Activated CD8-positive, alpha-beta memory T cell treated with anti-CD3 and anti-CD28 coated beads, Interleukin-2, amount 50 U/mL, for 48 hours (primary cell): ENCODE measurements at regions not wholly inside any gene's neighbourhood (a gene's known extent, or its start where the extent isn't known, plus 50 kb on each side); places are given as distances from the start of the nearest gene placed in this dataset.
"Not testable (repeated sequence)": the region's sequence is repeated elsewhere in the genome, so short reads cannot be mapped to it uniquely, and the experiment has no call there.

Source experiments
- DNase-seq: peaks from one replicate; pipeline ENCODE4 v3.0.0-alpha.2; 2020

DNA sequence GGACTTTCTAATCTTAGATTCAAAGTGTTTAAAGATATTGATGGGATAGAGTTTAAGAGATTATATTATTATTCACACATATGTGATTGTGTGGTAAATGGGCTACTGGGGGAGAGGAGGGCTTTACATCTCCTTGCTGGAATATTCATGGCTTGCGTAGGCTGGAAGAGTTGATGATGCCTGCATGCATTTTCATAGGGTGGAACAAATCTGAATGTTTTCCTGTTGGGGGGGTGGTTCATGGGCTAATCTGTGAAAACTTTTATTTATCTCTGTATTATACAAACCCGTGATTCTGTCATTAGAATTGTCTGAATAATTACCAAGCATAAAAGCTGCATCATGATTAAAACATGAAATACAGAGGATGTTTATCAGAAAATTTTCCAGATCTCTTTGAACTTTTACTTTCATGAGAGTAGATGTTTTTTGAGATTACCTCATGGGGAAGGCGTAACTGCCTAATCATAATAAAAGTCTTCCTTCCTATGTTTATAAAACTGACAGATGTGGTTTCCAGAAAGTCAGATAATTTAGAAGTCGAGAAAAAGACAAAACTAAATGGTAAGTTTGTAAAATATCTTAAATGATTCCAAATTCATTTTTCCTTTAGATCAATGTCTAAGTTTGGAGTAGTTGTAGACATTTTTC is 1185.4 kb upstream of the SEMA6A start:
- DNase-seq, result no peak

- no peak for DNase-seq
Observed at GRCh38 chr5:117752403-117752802, 1177.8 kb upstream of the SEMA6A start.

DNA sequence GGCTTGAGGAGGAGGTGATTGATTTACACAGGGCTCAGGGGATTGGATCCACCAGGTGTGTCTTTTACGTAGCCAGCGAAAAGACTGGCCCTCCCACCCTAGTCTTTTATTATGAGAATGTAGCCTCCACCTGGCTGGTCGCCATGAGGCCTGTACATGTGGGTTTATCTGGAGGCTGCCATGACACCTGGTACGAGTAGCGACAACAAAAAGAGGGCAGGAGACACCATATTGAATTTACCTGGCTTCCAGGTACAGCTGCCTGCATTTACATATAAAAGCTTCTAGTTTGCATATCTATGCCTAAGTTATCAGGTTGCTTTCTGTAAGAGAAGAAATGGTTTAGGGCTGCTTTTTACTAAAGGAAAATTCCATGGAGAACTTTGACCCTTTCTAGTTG is 1173.7 kb upstream of the SEMA6A start:
- DNase-seq, result no peak

DNA sequence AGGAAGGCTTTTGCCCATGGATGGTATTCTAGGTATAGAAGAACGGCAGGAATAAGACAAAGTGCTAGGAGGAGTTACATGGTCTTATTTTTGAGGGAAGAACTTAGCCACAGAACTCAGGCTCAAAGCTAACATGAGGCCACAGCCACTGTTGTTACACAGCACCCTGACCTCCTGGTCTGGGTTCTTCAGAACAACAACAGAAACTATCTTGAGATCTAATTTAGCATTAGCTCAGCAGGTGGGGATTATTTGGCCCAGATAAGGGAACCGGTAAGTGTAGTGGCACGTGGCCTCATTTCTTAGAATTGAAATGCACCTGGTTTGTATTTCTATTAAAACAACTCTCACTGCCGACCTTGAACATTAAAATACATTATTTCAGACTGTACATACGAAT is 1168.7 kb upstream of the SEMA6A start:
- no peak for DNase-seq

DNA sequence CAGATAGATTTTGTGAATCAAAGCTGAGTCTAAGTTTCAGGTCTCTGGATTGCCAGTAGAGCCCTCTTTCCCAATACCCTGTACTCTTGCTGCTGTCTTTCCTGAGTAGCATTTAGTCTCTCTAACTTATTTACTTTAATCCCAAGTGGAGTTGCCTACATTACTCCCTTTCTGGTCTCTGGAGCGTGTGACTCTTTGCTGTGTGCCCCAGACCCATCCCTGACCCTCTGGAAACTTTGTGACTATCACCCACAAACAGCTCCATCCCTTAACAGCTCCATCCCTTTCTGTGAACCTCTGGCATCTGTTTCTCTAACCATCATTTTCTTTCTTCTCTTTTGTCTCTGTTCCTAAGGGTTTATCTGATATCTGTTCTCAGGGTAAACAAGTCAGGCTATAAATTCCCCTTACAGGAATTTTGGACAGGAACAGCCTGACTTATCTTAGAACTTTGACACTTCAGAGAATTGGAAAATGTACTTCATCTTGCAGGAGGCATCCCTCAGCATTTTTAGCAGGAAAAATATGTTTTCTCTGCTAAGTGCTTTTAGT is 1167.1 kb upstream of the SEMA6A start:
- no peak for DNase-seq

DNA sequence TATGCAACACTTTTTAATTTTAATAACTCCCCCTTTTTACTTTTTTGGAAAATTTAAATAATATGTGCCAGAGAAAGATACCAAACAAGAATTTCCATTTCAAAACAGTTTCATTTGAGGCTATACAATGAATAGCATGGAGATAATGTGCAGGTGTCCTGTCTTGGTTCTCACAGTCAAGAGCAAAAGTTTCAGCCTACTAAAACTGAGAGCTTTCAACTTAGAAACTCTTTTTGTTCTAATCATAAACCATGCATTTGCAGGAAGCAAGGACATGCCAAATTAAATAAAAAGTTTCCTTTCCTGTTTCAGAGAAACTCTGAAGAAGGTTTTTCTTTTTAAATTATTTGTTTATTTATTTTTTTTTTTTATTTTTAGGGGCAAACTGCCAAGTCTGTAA is 1165.6 kb upstream of the SEMA6A start:
- no peak for DNase-seq

DNA sequence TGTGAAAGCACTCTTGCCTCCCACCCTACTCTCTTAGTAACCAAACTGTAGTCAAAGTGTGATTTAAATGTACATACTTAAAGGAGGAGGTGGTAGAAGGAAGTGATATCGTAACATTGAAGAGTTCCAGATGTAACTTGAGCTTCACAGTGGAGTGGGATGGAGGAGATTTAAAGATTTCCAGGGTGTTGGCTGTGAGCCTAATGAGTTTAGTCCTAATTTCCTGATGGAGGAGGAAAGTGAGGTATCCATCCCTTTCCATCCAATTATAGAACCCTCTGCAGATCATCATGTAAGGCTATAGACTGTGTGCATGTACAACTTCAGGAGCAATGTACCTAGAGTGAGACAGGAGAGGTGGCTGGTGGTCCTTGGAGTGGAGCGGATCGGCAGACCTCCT is 1163.9 kb upstream of the SEMA6A start:
- no peak for DNase-seq

DNA sequence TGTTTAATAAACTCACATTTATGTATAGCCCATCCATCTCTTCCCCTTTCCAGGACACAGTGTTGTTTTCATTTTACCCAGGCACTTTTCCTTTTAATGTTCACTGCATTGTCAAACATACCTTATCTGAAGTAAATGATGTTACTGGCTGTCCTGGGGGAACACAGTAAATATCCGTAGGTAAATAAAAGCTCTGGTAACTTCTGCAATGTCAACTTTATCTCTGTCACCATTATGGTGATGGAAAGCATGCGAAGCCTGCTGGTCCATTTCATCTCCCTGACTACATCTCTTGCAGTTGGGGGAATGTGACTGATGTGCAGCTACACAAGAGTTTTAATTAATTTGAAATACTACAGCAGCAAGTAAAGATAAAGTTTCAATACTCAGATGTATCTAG is 1162.1 kb upstream of the SEMA6A start:
- DNase-seq, result no peak

GRCh38 chr5:117734056-117734455 is 1159.4 kb upstream of the SEMA6A start:
- no peak for DNase-seq

GRCh38 chr5:117733051-117733450 is 1158.4 kb upstream of the SEMA6A start:
- no peak for DNase-seq

GRCh38 chr5:117732264-117732663 is 1157.6 kb upstream of the SEMA6A start:
- no peak for DNase-seq

DNA sequence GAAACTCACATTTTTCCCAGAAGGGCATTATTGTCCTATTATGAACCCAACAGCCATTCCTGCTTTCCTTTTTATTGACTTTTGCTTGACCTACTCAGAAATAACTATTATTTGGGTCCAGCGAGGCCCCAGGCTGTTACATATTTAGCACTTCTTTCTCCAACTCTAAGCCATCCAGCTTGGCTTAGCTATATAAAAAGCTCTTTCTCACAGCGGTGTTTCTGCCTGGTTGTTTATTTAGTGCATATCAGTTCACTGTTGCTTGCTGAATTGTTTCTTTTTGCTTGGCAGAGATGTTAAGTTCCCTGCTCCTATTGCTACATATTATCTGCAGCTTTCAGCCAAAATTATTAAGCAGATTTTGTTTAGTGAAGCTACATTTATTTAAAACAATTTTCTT is 1156.8 kb upstream of the SEMA6A start:
- DNase-seq, result no peak

DNA sequence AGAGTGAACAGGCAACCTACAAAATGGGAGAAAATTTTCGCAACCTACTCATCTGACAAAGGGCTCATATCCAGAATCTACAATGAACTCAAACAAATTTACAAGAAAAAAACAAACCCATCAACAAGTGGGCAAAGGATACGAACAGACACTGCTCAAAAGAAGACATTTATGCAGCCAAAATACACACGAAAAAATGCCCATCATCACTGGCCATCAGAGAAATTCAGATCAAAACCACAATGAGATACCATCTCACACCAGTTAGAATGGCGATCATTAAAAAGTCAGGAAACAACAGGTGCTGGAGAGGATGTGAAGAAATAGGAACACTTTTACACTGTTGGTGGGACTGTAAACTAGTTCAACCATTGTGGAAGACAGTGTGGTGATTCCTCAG is 1146.2 kb upstream of the SEMA6A start:
- not testable (repeated sequence) for DNase-seq

- no peak for DNase-seq
Observed at GRCh38 chr5:117719413-117719812, 1144.8 kb upstream of the SEMA6A start.

DNA sequence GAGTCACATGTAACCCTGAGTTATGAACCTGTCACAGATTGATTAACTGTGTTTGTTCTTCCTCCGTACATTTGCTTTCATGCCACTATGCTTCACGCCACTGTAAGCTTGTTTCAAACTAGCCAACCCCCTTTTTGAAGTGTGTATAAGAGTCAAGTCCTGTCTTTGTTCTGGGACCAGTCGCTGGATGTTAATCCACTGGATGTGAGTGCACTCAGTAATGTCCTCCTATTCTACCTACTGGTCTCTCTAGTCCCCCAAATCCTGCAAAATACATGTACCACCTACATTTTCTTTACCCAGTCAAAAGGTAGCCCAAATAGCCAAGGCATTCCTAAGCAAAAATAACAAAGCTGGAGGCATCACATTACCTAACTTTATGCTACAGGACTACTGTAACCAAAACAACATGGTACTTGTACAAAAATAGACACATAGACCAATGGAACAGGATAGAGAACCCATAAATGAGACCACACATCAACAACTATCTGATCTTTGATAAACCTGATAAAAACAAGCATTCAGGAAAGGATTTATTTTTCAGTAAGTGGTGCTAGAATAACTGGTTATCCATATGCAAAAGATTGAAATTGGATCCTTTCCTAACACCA is 1139.1 kb upstream of the SEMA6A start:
- no peak for DNase-seq

DNA sequence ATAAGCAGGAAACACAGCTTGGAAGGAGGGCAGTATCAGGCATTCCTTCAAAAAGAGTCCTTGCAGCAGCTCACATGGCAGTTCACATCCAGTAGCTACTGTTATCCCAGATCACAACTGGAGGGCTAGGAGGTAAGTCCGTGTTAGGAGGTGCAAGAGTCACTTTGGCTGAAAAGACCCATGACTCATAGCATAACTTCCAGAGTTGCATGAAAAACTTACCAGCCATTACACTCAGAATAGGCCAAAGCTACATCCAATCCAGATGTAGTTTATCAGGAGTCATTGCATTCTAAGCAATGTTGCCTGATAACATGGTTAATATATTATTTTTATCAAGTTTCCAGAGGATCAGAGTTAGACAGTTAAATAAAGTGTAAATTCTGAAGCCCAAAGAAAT is 1126.4 kb upstream of the SEMA6A start:
- no peak for DNase-seq

- DNase-seq, result no peak
Observed at GRCh38 chr5:117692606-117693005, 1118.0 kb upstream of the SEMA6A start.

GRCh38 chr5:117691081-117691870 is 1116.7 kb upstream of the SEMA6A start:
- no peak for DNase-seq

DNA sequence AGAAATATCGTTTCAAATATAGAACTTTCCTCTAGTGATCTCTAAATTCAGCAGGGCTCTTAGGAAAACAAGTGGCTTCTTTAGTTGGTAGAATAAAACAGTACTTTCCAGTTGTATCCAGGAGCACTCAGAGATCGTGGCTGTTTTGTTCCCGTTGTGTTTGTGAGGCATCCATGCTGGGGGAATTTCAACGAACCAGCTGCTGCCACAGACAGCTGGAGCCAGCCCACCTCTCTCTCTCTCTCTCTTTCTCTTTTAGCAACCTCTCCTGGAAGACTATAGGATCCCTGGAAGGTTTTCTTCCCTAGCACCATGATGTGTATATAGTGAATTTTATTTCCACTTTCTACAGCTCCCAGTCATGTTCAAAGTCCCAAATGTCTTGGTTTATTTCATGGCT is 1116.0 kb upstream of the SEMA6A start:
- DNase-seq, result no peak

GRCh38 chr5:117686926-117687325 is 1112.3 kb upstream of the SEMA6A start:
- no peak for DNase-seq

DNA sequence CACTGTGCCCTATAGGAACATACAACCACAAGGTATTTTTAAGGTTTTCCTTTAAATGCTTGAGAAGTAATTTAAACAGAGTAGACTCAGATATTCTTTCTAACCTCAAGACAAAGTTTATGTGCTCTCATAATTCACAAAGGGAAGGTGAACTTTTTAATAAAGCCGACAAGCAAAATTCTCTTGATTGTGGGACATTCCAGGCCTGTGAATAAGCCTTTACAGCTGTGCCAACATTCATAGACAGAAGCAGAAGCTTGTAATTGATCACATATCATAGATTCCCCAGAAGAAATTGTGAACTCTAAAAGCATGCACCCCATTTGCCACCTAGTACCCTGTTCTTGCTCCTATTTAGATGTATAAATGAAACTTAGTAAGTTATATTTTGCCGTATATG is 1107.8 kb upstream of the SEMA6A start:
- no peak for DNase-seq

GRCh38 chr5:117681431-117682254 is 1107.0 kb upstream of the SEMA6A start:
- no peak for DNase-seq

- no peak for DNase-seq
Observed at GRCh38 chr5:117680426-117680825, 1105.8 kb upstream of the SEMA6A start.
